Lung (tissue), 11 donors: ENCODE measurements at regions not wholly inside any gene's neighbourhood (a gene's known extent, or its start where the extent isn't known, plus 50 kb on each side); places are given as distances from the start of the nearest gene placed in this dataset.
A peak's percentile ranks its signal among the peaks of the same experiment; 100 is the strongest.

ENCODE experiments used
- ATAC-seq: fragments of 200-7000 bp; cut with Tn5 transposase; one replicate; pipeline ENCODE4 v1.9.1; 2020; ENCODE audit warnings: moderate number of reproducible peaks; ENCODE audit not compliant: insufficient read depth, low FRiP score
- DNase-seq, 3 donors: peaks; one replicate each; pipeline ENCODE4 v3.0.0-alpha.2; 2013 to 2017
- H3K27ac ChIP-seq, 2 donors: one replicate each; pipeline ENCODE4 v1.5.1; 2013; ENCODE audit warnings: mild to moderate bottlenecking in 2 of 2, moderate library complexity in 2 of 2, control low read depth in 1 of 2, inconsistent platforms in 1 of 2, low read depth in 1 of 2, low read length in 1 of 2
- H3K27me3 ChIP-seq, 3 donors: one replicate each; pipeline ENCODE4 v1.5.1; 2013; ENCODE audit warnings: low read length in 2 of 3; ENCODE audit not compliant: control insufficient read depth in 3 of 3, insufficient read depth in 3 of 3
- H3K36me3 ChIP-seq, 4 donors: one replicate each; pipeline ENCODE4 v1.5.1; 2013; ENCODE audit warnings: low read length in 4 of 4, mild to moderate bottlenecking in 1 of 4, moderate library complexity in 1 of 4; ENCODE audit not compliant: control insufficient read depth in 4 of 4, insufficient read depth in 4 of 4
- H3K4me1 ChIP-seq, 5 donors: one replicate each; pipeline ENCODE4 v1.5.1; 2013; ENCODE audit warnings: low read length in 5 of 5, mild to moderate bottlenecking in 2 of 5, moderate library complexity in 1 of 5; ENCODE audit not compliant: control insufficient read depth in 5 of 5, insufficient read depth in 5 of 5
- H3K4me3 ChIP-seq: one replicate; pipeline ENCODE4 v1.5.1; 2013; ENCODE audit warnings: mild to moderate bottlenecking, control low read depth, moderate library complexity
- H3K9ac ChIP-seq, 2 donors: one replicate each; pipeline ENCODE4 v1.5.1; 2013; ENCODE audit warnings: low read length in 2 of 2, control low read depth in 1 of 2; ENCODE audit not compliant: insufficient read depth in 1 of 2
- H3K9me3 ChIP-seq, 4 donors: one replicate each; pipeline ENCODE4 v1.5.1; 2013; ENCODE audit warnings: low read length in 3 of 4, mild to moderate bottlenecking in 1 of 4, moderate library complexity in 1 of 4; ENCODE audit not compliant: control insufficient read depth in 4 of 4, insufficient read depth in 3 of 4
- WGBS, 2 donors: extraction: QIAGEN DNeasy Blood & Tissue Kit; methylation state at CpG; one replicate each; pipeline ENCODE4 v1.1.7; 2013; 5-methylcytosine and 5-hydroxymethylcytosine counted together
- TF ChIP-seq, protein P1 (sequence below): IDR thresholded peaks from 2 replicates; pipeline ENCODE4 v1.5.1; 2012; ENCODE audit warnings: mild to moderate bottlenecking; ENCODE audit errors: control extremely low read depth, extremely low read depth
- donor health status: control.
- donor health status: control.
- donor health status: Bipolar disorder and iron deficiency.
- donor health status: healthy.
- donor health status: DM: yes; HTN: yes; CAD: no.

DNA sequence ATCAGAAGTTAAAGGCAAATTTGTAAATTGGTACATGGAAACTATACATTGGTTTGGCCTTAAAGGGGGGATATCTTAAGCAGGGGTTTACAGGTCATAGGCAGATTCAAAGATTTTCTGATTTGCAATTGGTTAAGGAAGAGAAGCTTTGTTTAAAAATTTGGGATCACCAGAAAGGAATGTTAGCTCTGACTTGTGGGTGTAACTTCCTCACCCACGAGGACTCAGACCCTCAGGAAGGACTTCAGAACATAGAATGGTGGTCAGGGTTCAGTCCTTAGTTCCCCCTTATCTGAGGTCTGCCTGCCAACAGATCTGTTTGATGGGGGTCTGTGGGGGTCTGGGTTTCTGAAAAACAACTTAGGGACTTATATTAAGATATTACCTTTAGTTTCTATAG lies 427.4 kb upstream of the DIPK2B start:
- H3K27ac ChIP-seq, result no peak overlapping the region
- H3K4me3 ChIP-seq, result no peak overlapping the region
- no peaks in the 10 kb centered on the region for H3K36me3 ChIP-seq
- DNase-seq, result no peak
- H3K9me3 ChIP-seq, result peaks cover 0 to 2% (median 0%) of the 10 kb centered on the region in 4 donors
- no peak for ATAC-seq
- H3K9ac ChIP-seq, result no peak overlapping the region
- TF ChIP-seq, protein P1, sequence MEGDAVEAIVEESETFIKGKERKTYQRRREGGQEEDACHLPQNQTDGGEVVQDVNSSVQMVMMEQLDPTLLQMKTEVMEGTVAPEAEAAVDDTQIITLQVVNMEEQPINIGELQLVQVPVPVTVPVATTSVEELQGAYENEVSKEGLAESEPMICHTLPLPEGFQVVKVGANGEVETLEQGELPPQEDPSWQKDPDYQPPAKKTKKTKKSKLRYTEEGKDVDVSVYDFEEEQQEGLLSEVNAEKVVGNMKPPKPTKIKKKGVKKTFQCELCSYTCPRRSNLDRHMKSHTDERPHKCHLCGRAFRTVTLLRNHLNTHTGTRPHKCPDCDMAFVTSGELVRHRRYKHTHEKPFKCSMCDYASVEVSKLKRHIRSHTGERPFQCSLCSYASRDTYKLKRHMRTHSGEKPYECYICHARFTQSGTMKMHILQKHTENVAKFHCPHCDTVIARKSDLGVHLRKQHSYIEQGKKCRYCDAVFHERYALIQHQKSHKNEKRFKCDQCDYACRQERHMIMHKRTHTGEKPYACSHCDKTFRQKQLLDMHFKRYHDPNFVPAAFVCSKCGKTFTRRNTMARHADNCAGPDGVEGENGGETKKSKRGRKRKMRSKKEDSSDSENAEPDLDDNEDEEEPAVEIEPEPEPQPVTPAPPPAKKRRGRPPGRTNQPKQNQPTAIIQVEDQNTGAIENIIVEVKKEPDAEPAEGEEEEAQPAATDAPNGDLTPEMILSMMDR, result no peak
- no peaks in the 10 kb centered on the region for H3K27me3 ChIP-seq
- H3K4me1 ChIP-seq, result no peaks in the 10 kb centered on the region
- 22 to 50% methylated on average over 1 of the region's 1 CpG for WGBS, 2 donors

DNA sequence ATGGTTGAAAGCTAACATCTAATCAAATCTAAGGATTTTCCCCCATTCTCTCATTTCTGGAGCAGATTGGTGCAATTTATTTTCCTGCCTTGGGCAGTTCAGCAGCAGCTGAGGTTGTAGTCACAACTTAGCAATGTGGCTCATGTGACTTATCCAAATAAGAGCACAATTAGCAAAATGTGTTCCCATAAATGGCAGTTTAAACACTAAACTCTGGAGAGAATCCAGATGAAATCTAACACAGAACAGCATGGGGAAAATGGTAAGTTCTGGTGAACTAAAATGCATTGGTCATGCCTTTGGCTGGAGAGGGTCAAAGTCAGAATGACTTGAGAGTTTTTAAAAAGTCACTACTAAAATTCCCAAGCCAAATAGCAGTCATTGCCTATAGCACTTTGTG lies 422.6 kb upstream of the DIPK2B start:
- H3K9ac ChIP-seq, result no peak overlapping the region
- TF ChIP-seq, protein P1, result no peak
- ATAC-seq (no peak), DNase-seq (peak in 2 of 3 donors; percentile 4 to 25)
- H3K4me1 ChIP-seq, result no peaks in the 10 kb centered on the region
- peaks cover 0 to 4% (median 3%) of the 10 kb centered on the region in 3 donors for H3K27me3 ChIP-seq
- no peaks in the 10 kb centered on the region for H3K9me3 ChIP-seq
- no peaks in the 10 kb centered on the region for H3K36me3 ChIP-seq
- no peak overlapping the region for H3K4me3 ChIP-seq
- H3K27ac ChIP-seq, result no peak overlapping the region

DNA sequence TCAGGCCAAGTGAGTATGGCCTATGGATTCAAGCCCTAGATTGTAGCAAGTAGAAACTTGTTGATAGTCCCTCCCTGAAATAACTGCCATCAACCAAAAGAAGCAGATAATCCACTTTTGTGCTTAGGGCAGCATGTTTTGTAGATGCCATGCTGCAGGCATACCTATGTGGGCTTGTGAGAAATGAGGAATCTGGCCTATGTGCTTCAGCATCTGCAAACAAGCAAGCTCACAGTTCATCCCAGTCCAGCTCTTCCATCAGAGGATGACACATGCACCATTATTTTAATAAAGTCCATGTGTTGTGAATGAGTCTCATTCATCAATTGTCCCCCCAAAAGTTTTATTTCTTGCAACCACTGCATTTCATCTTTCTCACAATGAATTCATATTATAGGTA lies 421.9 kb upstream of the DIPK2B start:
- DNase-seq (no peak), ATAC-seq (no peak)
- Histone ChIP-seq H3K27ac (no peak overlapping the region), H3K4me1 (no peaks in the 10 kb centered on the region), H3K9me3 (no peaks in the 10 kb centered on the region), H3K4me3 (no peak overlapping the region), H3K9ac (no peak overlapping the region), H3K36me3 (no peaks in the 10 kb centered on the region), H3K27me3 (peaks cover 0 to 4% (median 3%) of the 10 kb centered on the region in 3 donors)
- TF ChIP-seq, protein P1, result no peak

DNA sequence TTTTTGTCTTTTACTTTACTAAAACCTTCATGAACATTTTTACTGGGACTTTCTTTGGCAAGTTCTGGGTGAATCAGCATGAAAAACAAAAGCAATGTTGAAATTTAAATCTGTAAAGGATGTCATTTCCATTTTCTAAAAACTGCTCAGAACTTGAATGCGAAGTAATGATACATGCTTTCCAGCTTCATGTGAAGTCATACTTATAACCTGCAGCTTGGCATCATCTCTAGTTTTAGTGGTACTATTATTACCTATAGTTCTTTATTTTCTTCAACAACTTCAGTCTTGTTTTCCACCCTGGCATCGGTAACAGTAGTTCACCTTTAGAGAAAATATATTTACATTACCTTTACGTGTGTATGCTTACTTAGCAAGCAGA lies 421.4 kb upstream of the DIPK2B start:
- Histone ChIP-seq H3K4me1 (no peaks in the 10 kb centered on the region), H3K4me3 (no peak overlapping the region), H3K36me3 (no peaks in the 10 kb centered on the region), H3K9me3 (no peaks in the 10 kb centered on the region), H3K9ac (no peak overlapping the region), H3K27me3 (peaks cover 0 to 4% (median 3%) of the 10 kb centered on the region in 3 donors), H3K27ac (no peak overlapping the region)
- TF ChIP-seq, protein P1, result no peak
- WGBS, 2 donors, result 68 to 85% methylated on average over 3 of the region's 3 CpGs
- ATAC-seq, result no peak
- no peak for DNase-seq
